Mucosa of descending colon (tissue), 3 donors: ENCODE measurements at regions not wholly inside any gene's neighbourhood (a gene's known extent, or its start where the extent isn't known, plus 50 kb on each side); places are given as distances from the start of the nearest gene placed in this dataset.

ENCODE experiments used
- ATAC-seq: fragments of 200-7000 bp; cut with Tn5 transposase; one replicate; pipeline ENCODE4 v1.9.1; 2020; ENCODE audit warnings: mild to moderate bottlenecking, moderate library complexity
- DNase-seq, 3 donors: peaks; one replicate each; pipeline ENCODE4 v3.0.0-alpha.2; 2020
- H3K36me3 ChIP-seq: fragments of 200-600 bp; one replicate; pipeline ENCODE4 v1.8.0; 2021; ENCODE audit warnings: low read depth, mild to moderate bottlenecking
- H3K4me1 ChIP-seq: fragments of 200-600 bp; one replicate; pipeline ENCODE4 v1.8.0; 2021; ENCODE audit warnings: low read depth, mild to moderate bottlenecking
- H3K4me3 ChIP-seq: fragments of 200-600 bp; one replicate; pipeline ENCODE4 v1.8.0; 2021; ENCODE audit warnings: mild to moderate bottlenecking
- H3K9me3 ChIP-seq: fragments of 200-600 bp; one replicate; pipeline ENCODE4 v1.8.0; 2021; ENCODE audit warnings: mild to moderate bottlenecking
- intact Hi-C, 2 donors: fragments of 100-400 bp; cut with DNase I in 1 of 2; cut with micrococcal nuclease in 1 of 2; formaldehyde crosslinking; loops; one replicate each; pipeline versions ENCODE4 v1.11.0 to v1.11.1; 2022; cut with DNase I, micrococcal nuclease
- TF ChIP-seq, protein P1 (sequence below): fragments of 200-600 bp; IDR thresholded peaks from one replicate; pipeline ENCODE4 v1.8.0; 2022; ENCODE audit warnings: antibody characterized with exemption, mild to moderate bottlenecking
- donor health status: DM: no; HTN: no; CAD: no; lungs with moderate emphysema.
- donor health status: DM: no; HTN: no; CAD: no.
- donor health status: DM: no; HTN: yes; CAD: no.

DNA sequence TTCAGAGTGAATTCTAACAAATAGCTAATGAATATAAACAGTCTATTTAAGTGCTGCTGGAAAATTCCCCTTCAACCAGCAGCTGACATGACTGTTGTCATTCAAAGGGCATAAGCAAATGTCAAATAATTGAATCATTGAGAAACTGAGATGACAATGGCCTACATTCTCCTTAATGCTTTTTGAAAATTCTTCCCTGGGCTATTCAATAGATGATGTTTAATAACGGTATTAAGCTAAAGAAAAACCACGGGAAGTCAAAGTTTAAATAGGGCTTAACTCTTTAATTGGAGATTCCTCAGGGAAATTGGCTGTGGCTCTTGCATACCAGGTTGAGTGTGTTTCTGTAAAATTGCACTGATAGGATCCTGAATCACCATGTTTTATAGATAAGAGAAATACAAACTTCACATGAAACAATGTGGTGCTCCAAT is 77.0 kb downstream of the ARL4A start:
- TF ChIP-seq, protein P1, sequence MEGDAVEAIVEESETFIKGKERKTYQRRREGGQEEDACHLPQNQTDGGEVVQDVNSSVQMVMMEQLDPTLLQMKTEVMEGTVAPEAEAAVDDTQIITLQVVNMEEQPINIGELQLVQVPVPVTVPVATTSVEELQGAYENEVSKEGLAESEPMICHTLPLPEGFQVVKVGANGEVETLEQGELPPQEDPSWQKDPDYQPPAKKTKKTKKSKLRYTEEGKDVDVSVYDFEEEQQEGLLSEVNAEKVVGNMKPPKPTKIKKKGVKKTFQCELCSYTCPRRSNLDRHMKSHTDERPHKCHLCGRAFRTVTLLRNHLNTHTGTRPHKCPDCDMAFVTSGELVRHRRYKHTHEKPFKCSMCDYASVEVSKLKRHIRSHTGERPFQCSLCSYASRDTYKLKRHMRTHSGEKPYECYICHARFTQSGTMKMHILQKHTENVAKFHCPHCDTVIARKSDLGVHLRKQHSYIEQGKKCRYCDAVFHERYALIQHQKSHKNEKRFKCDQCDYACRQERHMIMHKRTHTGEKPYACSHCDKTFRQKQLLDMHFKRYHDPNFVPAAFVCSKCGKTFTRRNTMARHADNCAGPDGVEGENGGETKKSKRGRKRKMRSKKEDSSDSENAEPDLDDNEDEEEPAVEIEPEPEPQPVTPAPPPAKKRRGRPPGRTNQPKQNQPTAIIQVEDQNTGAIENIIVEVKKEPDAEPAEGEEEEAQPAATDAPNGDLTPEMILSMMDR = no peak
- no peaks in the 10 kb centered on the region for H3K36me3 ChIP-seq

GRCh38 chr7:12765431-12766100 is 78.1 kb downstream of the ARL4A start:
- no peak overlapping the region for H3K4me3 ChIP-seq
- H3K36me3 ChIP-seq = no peaks in the 10 kb centered on the region
- no peak for ATAC-seq
- intact Hi-C loops = no loop called here
- no peak for DNase-seq
- TF ChIP-seq, protein P1 = no peak
- peaks cover under 1% of the 10 kb centered on the region for H3K9me3 ChIP-seq
- H3K4me1 ChIP-seq = peaks cover 3% of the 10 kb centered on the region

More for the DNA sequence above, 77.0 kb downstream of the ARL4A start:
- Histone ChIP-seq H3K9me3 (peaks cover 3% of the 10 kb centered on the region), H3K4me3 (no peak overlapping the region), H3K4me1 (no peaks in the 10 kb centered on the region)
- no peak for DNase-seq
- no peak for ATAC-seq
- intact Hi-C loops = no loop called here

DNA sequence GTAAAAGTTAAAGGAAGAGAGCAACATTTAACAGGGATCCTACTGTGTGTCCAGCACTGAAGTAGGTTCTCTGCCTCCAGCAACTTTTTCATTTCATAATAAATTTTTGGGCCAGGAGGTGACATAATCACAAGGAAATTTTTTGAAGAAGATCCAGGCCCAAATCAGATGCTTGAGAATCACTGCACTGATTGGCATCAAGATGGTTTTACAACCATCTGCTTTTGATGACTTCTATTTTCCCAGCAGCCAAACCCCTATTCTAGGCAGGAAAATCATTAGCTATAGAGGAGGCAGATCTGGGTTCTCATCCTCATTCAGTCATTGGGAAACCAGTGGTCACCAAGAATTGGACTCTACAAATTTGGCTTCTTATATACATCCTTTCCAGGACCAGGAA is 79.0 kb downstream of the ARL4A start:
- Histone ChIP-seq H3K9me3 (no peaks in the 10 kb centered on the region), H3K4me3 (no peak overlapping the region), H3K4me1 (peaks cover 10% of the 10 kb centered on the region), H3K36me3 (no peaks in the 10 kb centered on the region)
- TF ChIP-seq, protein P1 = no peak
- ATAC-seq (no peak), DNase-seq (no peak)
- intact Hi-C loops = no loop called here

DNA sequence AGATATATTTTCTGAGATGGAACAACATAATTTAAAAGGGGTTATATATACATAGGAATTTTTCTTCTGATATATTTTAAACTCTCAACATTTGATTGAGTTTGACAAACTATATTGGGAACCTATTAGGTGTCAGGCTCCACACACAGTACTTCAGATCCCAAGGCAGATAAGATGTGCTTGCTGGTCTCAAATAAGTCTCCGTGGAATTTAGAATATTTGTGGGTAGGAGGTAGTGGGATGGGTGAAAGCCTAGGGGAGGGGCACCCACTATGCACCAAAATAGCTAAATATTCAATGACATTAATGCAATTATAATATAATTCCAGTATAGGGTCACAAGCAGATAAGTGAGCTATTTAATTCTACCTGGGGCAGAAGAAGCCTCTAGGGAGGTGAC is 81.5 kb downstream of the ARL4A start:
- no peak for ATAC-seq
- intact Hi-C loops = no loop called here
- H3K9me3 ChIP-seq = no peaks in the 10 kb centered on the region
- TF ChIP-seq, protein P1 = no peak
- DNase-seq = no peak
- peaks cover 10% of the 10 kb centered on the region for H3K4me1 ChIP-seq
- H3K4me3 ChIP-seq = no peak overlapping the region
- no peaks in the 10 kb centered on the region for H3K36me3 ChIP-seq

GRCh38 chr7:12769444-12769843 is 82.0 kb downstream of the ARL4A start:
- TF ChIP-seq, protein P1 = no peak
- no peak for DNase-seq

More at GRCh38 chr7:12769444-12769843, 82.0 kb downstream of the ARL4A start:
- no peak overlapping the region for H3K4me3 ChIP-seq
- ATAC-seq = no peak
- H3K36me3 ChIP-seq = no peaks in the 10 kb centered on the region
- H3K4me1 ChIP-seq = peaks cover 10% of the 10 kb centered on the region
- intact Hi-C loops = no loop called here
- no peaks in the 10 kb centered on the region for H3K9me3 ChIP-seq
